Parathyroid adenoma (tissue), 2 donors: ENCODE measurements at regions not wholly inside any gene's neighbourhood (a gene's known extent, or its start where the extent isn't known, plus 50 kb on each side); places are given as distances from the start of the nearest gene placed in this dataset.
A peak's percentile ranks its signal among the peaks of the same experiment; 100 is the strongest.

Experiments
- H2AFZ ChIP-seq: fragments of 300-600 bp; sonication (generic); one replicate; pipeline ENCODE4 v1.7.0; 2017; ENCODE audit warnings: antibody characterized with exemption, mild to moderate bottlenecking
- H3K27ac ChIP-seq: fragments of 300-600 bp; sonication (generic); one replicate; pipeline ENCODE4 v1.7.0; 2017
- H3K27me3 ChIP-seq: fragments of 300-600 bp; sonication (generic); one replicate; pipeline ENCODE4 v1.7.0; 2017; ENCODE audit warnings: low read length; ENCODE audit not compliant: control insufficient read depth, insufficient read depth
- H3K36me3 ChIP-seq: fragments of 300-600 bp; sonication (generic); one replicate; pipeline ENCODE4 v1.7.0; 2017; ENCODE audit warnings: low read length; ENCODE audit not compliant: control insufficient read depth, insufficient read depth
- H3K4me1 ChIP-seq: fragments of 300-600 bp; sonication (generic); one replicate; pipeline ENCODE4 v1.7.0; 2017; ENCODE audit warnings: control low read depth
- H3K4me2 ChIP-seq: fragments of 300-600 bp; sonication (generic); one replicate; pipeline ENCODE4 v1.7.0; 2017; ENCODE audit warnings: low read length
- H3K4me3 ChIP-seq: fragments of 300-600 bp; sonication (generic); one replicate; pipeline ENCODE4 v1.7.0; 2017; ENCODE audit warnings: low read depth, low read length
- H3K79me2 ChIP-seq: fragments of 300-600 bp; sonication (generic); one replicate; pipeline ENCODE4 v1.7.0; 2017; ENCODE audit warnings: control low read depth
- H3K9ac ChIP-seq: fragments of 300-600 bp; sonication (generic); one replicate; pipeline ENCODE4 v1.7.0; 2017; ENCODE audit warnings: mild to moderate bottlenecking
- H3K9me3 ChIP-seq: fragments of 300-600 bp; sonication (generic); one replicate; pipeline ENCODE4 v1.7.0; 2017; ENCODE audit warnings: low read length; ENCODE audit not compliant: control insufficient read depth
- CTCF ChIP-seq: fragments of 300-600 bp; sonication (generic); IDR thresholded peaks from one replicate; pipeline ENCODE4 v1.7.0; 2017; ENCODE audit warnings: antibody characterized with exemption, mild to moderate bottlenecking
- donor health status: primary hyperparathyroidism.

GRCh38 chr1:36557041-36558000 is 74.6 kb upstream of the CSF3R start:
- Histone ChIP-seq H3K9me3 (no peaks in the 10 kb centered on the region), H3K9ac (no peak overlapping the region), H3K36me3 (no peaks in the 10 kb centered on the region), H3K79me2 (no peaks in the 10 kb centered on the region), H3K4me3 (no peak overlapping the region), H3K27ac (no peak overlapping the region), H2AFZ (no peak overlapping the region), H3K4me1 (no peaks in the 10 kb centered on the region), H3K4me2 (no peak overlapping the region), H3K27me3 (peaks cover 3% of the 10 kb centered on the region)
- TF ChIP-seq CTCF: no peak

GRCh38 chr1:36555041-36555440 is 72.3 kb upstream of the CSF3R start:
- H3K36me3 ChIP-seq: no peaks in the 10 kb centered on the region
- no peak overlapping the region for H3K27ac ChIP-seq
- H3K79me2 ChIP-seq: no peaks in the 10 kb centered on the region
- H3K9me3 ChIP-seq: no peaks in the 10 kb centered on the region
- no peaks in the 10 kb centered on the region for H3K4me1 ChIP-seq
- H3K9ac ChIP-seq: no peak overlapping the region
- TF ChIP-seq CTCF: no peak
- peaks cover 3% of the 10 kb centered on the region for H3K27me3 ChIP-seq
- H2AFZ ChIP-seq: no peak overlapping the region
- no peak overlapping the region for H3K4me3 ChIP-seq
- H3K4me2 ChIP-seq: no peak overlapping the region

DNA sequence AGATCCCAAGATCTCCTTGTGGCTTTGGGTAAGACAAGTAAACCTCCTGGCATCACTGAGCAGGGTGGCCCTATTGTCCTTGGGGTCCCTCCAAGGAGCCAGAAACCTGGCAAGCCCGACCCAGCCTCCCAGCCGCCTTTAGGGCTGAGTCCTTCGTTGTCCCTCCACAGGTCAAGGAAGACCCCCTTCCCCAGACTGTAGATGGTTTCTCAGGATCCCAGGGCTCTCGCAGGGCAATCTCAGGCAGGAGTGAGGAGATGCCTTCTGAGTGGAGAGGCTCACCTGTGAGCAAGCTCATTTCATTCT is 71.6 kb upstream of the CSF3R start:
- H2AFZ ChIP-seq: no peak overlapping the region
- H3K9ac ChIP-seq: no peak overlapping the region
- TF ChIP-seq CTCF: no peak
- H3K9me3 ChIP-seq: no peaks in the 10 kb centered on the region
- H3K79me2 ChIP-seq: no peaks in the 10 kb centered on the region
- H3K4me2 ChIP-seq: no peak overlapping the region
- peaks cover 3% of the 10 kb centered on the region for H3K27me3 ChIP-seq
- H3K4me1 ChIP-seq: no peaks in the 10 kb centered on the region
- H3K4me3 ChIP-seq: no peak overlapping the region
- H3K27ac ChIP-seq: no peak overlapping the region
- H3K36me3 ChIP-seq: no peaks in the 10 kb centered on the region

DNA sequence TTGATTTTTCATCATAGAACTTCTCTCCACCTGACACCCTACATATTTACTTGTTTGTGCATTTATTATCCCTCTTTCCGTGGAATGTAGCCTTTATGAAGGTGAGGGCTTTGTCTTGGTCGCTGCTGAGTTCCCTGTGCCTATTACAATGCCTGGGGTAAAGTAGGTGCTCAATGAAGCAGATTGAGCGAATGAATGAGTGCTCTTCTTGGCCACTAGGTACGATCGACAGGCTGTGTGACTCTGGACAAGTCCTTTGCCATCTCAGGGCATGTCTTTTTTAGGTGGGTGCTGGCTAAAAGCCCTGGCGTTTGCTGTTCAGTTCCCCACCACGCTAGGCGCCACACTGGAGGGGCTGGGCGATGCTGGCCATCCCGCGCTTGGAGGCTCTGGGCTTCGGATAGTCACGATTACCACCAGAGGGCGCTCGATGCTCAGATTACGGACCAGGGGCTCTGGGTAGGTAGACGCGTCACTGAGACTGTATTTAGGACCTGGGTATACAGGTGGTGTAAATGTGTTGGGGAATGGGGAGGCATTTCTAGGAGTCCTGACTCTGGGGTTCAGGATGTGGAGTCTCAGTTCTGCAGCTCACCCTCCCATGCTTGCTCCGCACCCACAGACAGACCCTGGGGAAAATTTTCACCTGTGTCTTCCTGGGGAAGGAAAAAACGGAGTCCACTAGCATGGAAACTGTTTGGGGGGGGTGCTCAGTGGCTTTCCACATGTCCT is 71.0 kb upstream of the CSF3R start:
- H3K4me3 ChIP-seq: no peak overlapping the region
- no peaks in the 10 kb centered on the region for H3K4me1 ChIP-seq
- H3K4me2 ChIP-seq: no peak overlapping the region
- no peaks in the 10 kb centered on the region for H3K79me2 ChIP-seq
- peak; percentile 29 for TF ChIP-seq CTCF
- H3K27ac ChIP-seq: no peak overlapping the region
- H3K27me3 ChIP-seq: peaks cover 3% of the 10 kb centered on the region
- H3K9ac ChIP-seq: no peak overlapping the region
- no peaks in the 10 kb centered on the region for H3K9me3 ChIP-seq
- H2AFZ ChIP-seq: no peak overlapping the region
- no peaks in the 10 kb centered on the region for H3K36me3 ChIP-seq
